GM12875 (cell line): ENCODE measurements at regions not wholly inside any gene's neighbourhood (a gene's known extent, or its start where the extent isn't known, plus 50 kb on each side); places are given as distances from the start of the nearest gene placed in this dataset.

ENCODE experiments used
- H3K4me3 ChIP-seq: one replicate; pipeline ENCODE4 v1.5.1; 2011; ENCODE audit warnings: low read depth, low read length, control low read depth
- CTCF ChIP-seq: IDR thresholded peaks from 2 replicates; pipeline ENCODE4 v1.5.1; 2011; ENCODE audit warnings: low read depth, mild to moderate bottlenecking, control low read depth, inconsistent platforms, low read length, moderate library complexity, borderline replicate concordance; ENCODE audit not compliant: insufficient read depth

GRCh38 chr9:71632776-71633175 is 135.5 kb downstream of the CEMIP2 start:
- H3K4me3 ChIP-seq, result no peak overlapping the region
- TF ChIP-seq CTCF, result no peak

GRCh38 chr9:71630377-71630995 is 137.8 kb downstream of the CEMIP2 start:
- H3K4me3 ChIP-seq, result no peak overlapping the region
- no peak for TF ChIP-seq CTCF

- no peak for TF ChIP-seq CTCF
Observed at GRCh38 chr9:71629578-71630215, 138.6 kb downstream of the CEMIP2 start.

GRCh38 chr9:71628247-71628646 is 140.1 kb downstream of the CEMIP2 start:
- H3K4me3 ChIP-seq, result no peak overlapping the region
- TF ChIP-seq CTCF, result no peak

More at GRCh38 chr9:71629578-71630215, 138.6 kb downstream of the CEMIP2 start:
- no peak overlapping the region for H3K4me3 ChIP-seq

- H3K4me3 ChIP-seq, result no peak overlapping the region
- TF ChIP-seq CTCF, result no peak
Observed at GRCh38 chr9:71627537-71627936, 140.8 kb downstream of the CEMIP2 start.

- TF ChIP-seq CTCF, result no peak
- no peak overlapping the region for H3K4me3 ChIP-seq
Observed at GRCh38 chr9:71626395-71626794, 141.9 kb downstream of the CEMIP2 start.

GRCh38 chr9:71624728-71625127 is 143.6 kb downstream of the CEMIP2 start:
- no peak for TF ChIP-seq CTCF
- no peak overlapping the region for H3K4me3 ChIP-seq
